SKM-1 treated with dmso at 0.1 percent for 144 hours (cell line): ENCODE measurements at regions not wholly inside any gene's neighbourhood (a gene's known extent, or its start where the extent isn't known, plus 50 kb on each side); places are given as distances from the start of the nearest gene placed in this dataset.

ENCODE experiments used
- DNase-seq: peaks from one replicate; lab custom pipeline; 2025; ENCODE audit not compliant: unreplicated experiment; lab: John Stamatoyannopoulos, UW

DNA sequence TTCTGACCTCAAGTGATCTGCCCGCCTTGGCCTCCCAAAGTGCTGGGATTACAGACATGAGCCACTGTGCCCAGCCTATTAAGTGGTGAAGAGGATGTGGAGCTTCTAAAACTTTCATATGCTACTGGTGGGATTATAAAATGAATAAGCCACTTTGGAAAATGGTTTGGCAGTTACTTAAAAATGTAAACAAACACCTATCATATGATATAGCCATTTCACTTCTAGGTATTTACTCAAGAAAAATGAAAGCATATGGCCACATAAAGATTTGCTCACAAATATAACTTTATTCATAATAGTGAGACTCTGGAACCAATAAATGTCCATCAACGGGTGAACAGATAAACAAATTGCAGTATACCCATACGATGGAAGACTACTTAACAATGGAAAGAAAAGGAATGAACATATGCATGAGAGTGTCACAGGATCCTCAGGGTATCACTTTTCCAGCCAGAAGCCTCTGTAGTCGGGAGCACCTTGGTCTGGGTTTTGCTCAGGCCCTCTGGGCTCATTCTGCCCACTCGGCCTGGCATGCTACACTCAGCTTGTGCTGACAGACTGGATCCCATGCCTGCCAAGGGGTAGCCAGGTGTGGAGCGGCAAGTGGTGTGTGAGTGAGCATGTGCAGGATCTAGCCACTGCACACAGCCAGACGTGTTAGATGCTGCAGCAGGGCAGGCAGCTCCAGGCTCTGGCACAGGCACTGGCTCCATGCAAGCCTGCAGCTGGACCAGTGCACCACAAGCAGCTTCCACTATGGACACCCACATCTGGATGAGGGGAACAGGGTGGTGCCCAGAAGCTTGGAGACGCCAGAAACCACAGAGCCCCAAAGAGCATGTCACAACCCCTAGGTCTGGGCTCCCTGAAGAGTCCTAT lies 213.2 kb upstream of the DIO3 start:
- no peak for DNase-seq

GRCh38 chr14:101349108-101349507 lies 212.2 kb upstream of the DIO3 start:
- DNase-seq = no peak

DNA sequence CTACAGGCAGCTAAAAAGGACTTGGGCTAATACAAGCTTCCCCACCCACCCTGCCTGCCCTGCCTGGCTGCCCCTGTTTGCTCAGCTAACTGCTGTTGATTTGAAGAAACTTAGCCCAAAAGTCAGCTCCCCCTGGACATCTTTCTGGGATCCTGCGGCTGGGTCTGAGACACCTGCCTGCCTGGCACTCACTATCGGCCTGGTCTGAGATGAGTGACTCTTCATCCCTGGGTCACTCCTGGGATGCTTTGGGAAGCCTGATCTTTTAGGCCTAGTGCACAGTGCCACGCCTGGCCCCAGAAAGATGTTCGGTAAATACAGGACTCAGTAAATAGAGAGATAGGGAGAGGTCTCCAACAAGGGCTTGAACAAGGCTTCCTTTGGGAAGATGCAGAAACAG lies 211.3 kb upstream of the DIO3 start:
- no peak for DNase-seq

- no peak for DNase-seq
Observed at GRCh38 chr14:101350691-101351090, 210.6 kb upstream of the DIO3 start.

DNA sequence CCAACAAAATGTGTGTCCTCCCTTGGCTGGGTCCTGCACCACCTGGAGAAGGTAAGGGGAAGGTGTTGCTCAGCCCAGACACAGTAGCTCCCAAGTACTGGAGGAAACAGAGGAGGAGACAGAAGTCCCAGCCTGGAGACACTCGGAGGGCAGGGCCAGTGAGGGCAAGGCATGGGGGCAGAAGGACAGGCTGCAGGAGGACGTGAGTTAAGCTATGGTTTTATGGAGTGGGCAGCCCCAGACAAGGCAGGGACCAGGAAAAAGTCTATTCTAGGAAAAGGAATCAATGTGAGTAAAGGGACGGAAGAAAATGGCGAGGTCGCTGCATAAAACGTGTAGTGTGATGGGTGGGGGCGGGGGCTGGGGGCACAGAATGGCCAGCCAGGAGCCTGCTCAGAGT lies 210.1 kb upstream of the DIO3 start:
- DNase-seq = no peak

DNA sequence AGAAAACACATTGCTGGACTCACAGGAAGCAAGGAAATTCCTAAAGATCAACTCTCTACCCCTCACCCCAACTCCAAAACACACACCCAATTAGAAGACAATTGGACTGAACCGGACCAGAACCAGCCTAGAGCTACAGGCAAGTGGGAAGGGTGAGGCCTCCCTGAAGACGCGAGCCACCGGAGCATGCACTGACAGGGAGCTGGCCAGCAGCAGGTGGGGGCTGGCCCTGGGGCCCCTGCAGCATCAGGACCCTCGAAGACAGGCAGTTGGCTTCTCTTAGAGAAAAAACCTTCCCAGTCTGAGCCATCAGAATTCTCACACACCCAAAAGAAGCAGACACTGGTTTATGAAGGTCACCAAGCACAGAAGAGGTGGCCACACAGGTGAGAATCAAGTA lies 209.5 kb upstream of the DIO3 start:
- DNase-seq = no peak

DNA sequence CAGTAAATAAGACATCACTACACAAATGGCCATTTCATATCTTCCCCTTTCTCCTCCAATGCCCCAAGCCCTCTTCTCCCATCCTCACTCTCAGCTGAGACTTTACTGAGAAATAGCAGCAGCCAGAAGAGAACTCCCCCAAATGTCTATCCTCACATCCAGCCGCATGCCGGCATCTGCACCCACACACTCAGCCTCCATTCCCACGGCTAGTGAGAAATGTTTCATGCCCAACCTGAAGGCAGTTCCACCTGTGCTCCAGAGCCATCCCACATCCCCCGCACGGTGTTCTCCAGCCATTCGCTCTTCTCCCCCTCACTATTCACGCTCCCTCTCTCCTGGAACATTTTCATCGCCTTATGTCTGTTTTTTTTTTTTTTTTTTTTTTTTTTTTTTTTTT lies 208.7 kb upstream of the DIO3 start:
- no peak for DNase-seq

- DNase-seq = no peak
Observed at GRCh38 chr14:101353422-101353821, 207.9 kb upstream of the DIO3 start.

DNA sequence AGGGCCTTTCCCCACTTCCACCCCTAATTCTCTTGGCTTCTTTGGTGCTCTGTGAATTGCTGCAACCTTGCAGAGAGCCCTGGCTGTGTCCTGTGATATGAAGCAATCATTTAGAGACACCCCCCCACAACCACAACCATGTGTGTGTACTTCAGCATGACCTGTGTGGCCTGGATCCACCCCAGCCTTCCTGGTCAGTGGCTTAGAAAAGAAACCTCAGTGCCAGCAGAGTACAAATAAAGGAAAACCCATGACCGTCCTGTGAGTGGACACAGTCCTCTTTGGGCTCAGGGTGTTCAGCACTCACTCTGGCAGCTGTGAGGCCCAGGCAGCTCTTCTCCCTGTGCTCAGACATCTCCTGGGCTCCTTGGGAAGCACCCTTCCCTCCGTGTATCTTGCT lies 206.6 kb upstream of the DIO3 start:
- no peak for DNase-seq

GRCh38 chr14:101355284-101355683 lies 206.0 kb upstream of the DIO3 start:
- no peak for DNase-seq

- DNase-seq = no peak
Observed at GRCh38 chr14:101357038-101357437, 204.3 kb upstream of the DIO3 start.

DNA sequence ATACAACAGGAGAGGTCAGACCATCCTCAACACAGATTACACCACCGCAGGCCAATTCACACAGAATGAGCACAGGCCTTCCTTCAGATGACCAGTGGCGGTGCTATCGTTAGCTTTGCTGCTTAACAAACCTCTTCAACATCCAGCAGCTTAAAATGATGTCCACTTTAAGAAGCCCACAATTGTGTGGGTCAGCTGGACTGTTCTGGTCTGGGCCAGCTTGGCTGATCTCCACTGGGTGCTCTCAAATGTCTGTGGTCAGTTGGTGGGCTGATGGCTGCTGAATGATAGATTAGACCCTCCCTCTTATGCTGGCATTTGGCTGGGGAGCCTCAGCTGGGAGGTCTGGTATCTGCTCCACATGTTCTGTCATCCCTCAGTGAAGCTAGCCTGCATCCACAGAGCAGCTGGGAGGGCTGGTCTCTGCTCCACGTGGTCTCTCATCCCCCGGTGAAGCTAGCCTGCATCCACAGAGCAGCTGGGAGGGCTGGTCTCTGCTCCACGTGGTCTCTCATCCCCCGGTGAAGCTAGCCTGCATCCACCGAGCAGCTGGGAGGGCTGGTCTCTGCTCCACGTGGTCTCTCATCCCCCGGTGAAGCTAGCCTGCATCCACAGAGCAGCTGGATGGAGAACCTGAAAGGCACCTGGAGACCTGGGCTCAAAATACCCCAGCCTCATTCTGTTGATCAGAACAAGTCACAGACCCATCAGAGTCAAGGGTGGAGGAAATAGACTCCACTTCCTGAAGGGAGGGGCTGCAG lies 203.6 kb upstream of the DIO3 start:
- DNase-seq = no peak

GRCh38 chr14:101358320-101359125 lies 202.8 kb upstream of the DIO3 start:
- no peak for DNase-seq

DNA sequence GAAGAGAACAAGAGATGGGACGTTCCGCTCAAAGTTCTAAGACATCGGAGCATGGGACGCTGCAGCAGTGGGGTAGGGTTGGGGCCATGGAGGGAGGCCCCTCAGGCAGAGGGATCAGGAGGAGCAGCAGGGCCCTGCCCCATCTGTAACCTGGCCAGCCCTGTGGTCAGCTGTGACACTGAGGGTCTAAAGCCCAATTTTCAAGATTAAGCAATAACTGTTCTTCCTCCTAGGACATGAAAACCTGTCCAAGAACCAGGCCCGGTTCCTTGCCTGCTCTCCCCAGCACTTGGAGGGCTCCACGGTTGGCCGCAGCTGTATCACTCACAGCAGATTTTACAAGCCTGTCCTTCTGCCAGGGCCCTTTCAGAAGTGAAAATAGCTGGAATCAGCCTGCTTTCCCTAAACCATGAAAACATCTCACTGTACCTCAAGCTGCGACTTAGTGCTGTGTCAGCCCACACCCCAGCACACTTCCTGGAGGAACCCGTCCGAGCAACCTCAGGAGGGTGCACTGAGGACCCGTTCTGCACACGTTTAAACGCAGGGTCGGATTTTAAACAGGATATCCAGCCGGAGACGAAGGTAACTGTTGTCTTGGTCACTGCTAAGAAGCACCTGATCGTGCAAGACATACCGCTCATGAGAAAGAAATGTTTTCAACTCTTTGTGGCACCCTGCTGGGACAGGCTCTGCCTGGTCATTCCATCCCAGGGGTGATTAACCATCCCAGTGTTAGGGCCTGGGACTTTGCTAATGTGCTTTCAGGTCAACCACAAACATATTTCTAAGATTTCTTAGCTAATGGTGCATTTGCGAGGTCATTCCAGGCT lies 201.9 kb upstream of the DIO3 start:
- DNase-seq = no peak

GRCh38 chr14:101360054-101360911 lies 201.0 kb upstream of the DIO3 start:
- no peak for DNase-seq

DNA sequence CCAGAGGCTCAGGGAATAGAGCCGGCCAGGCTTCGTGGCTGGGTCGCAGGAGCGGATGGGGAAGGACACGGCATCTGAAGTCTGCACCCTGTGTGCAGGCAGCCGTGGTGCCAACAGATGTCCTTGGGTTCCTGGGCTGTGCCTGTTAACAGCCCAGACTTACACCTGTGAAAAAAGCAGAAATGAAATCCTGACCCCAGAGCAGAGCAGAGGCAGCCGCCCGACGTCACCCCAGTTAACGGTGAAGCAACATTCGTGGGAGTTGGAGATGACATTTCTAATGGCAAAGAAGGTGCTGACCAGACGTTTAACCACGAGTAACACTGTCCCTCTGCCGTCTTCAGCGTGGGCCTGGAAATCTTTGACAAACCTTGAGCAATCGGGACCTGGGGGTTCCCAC lies 200.3 kb upstream of the DIO3 start:
- DNase-seq = no peak

DNA sequence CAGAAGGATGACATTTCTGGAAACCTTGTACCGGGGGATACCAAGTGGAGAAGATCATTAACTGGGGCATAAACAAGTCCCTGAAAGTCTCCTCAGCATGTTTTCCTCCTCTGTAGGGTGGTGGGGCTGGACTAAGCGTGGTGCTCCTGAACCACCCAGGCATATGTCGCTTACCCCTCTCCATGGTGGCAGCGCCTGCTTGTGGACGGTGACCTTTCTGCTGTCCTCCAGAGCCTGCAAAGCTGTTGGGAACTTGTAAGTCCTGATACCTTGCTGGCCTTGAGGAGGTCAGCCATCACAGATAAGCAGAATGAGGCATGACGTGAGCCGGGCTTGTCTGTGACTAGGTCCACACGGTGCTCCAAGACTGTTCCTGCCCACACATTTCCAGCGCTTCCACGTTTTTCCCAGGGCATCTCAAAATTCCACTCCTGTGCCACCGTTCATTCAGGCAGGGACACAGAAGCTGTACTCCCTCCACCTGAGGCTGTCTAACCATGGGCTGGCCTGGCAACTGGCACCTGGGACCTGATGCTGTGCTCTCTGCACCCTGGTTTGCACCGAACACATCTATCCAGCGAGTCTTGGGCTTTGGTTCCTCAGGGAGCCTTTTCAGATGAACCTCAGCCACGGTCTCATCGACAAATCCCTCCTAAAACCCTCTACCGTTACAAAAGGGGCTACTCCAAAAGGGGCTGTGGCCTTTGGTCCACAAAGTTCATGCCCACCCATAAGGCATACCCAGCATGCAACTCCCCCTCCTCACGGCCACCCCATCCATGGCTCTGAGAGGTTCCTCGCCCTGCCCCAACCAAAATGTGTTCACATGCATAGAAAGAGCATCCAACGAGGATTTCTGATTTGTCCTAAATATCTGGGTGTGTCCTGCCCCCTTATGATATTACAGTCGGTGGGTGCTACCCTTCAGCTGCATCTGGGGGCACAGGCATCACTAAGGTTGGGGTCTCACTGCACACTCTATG lies 199.6 kb upstream of the DIO3 start:
- DNase-seq = no peak

- DNase-seq = no peak
Observed at GRCh38 chr14:101362529-101363260, 198.6 kb upstream of the DIO3 start.
